Osteoblast (primary cell): ENCODE measurements at regions not wholly inside any gene's neighbourhood (a gene's known extent, or its start where the extent isn't known, plus 50 kb on each side); places are given as distances from the start of the nearest gene placed in this dataset.

Experiments
- DNase-seq: peaks from one replicate; pipeline ENCODE4 v3.0.0; 2011; ENCODE audit warnings: low spot score, mixed read lengths; ENCODE audit not compliant: insufficient read length; ENCODE audit errors: missing footprints
- H2AFZ ChIP-seq: 2 replicates; pipeline ENCODE4 v1.6.0; 2011; ENCODE audit warnings: mild to moderate bottlenecking, low read length
- H3K27ac ChIP-seq: 2 replicates; pipeline ENCODE4 v1.5.1; 2011; ENCODE audit warnings: mild to moderate bottlenecking, low read depth, low read length, moderate library complexity
- H3K27me3 ChIP-seq: 2 replicates; pipeline ENCODE4 v1.6.0; 2012; ENCODE audit warnings: mild to moderate bottlenecking, control low read depth, inconsistent platforms, low read length, moderate library complexity; ENCODE audit not compliant: insufficient read depth
- H3K36me3 ChIP-seq: 2 replicates; pipeline ENCODE4 v1.5.1; 2011; ENCODE audit warnings: mild to moderate bottlenecking, low read length, control low read depth, moderate library complexity; ENCODE audit not compliant: insufficient read depth
- H3K4me1 ChIP-seq: 2 replicates; pipeline ENCODE4 v1.5.1; 2011; ENCODE audit warnings: mild to moderate bottlenecking, low read length, control low read depth, moderate library complexity; ENCODE audit not compliant: insufficient read depth
- H3K4me2 ChIP-seq: 2 replicates; pipeline ENCODE4 v1.6.0; 2011; ENCODE audit warnings: mild to moderate bottlenecking, low read length; ENCODE audit not compliant: insufficient read depth
- H3K4me3 ChIP-seq: fragments of 200-600 bp; sonication (generic); 3 replicates; pipeline ENCODE4 v1.5.1; 2012; ENCODE audit warnings: mild to moderate bottlenecking, low read length, inconsistent platforms; ENCODE audit not compliant: insufficient read depth
- H3K79me2 ChIP-seq: 2 replicates; pipeline ENCODE4 v1.6.0; 2012; ENCODE audit warnings: mild to moderate bottlenecking, low read length, control low read depth, inconsistent platforms; ENCODE audit not compliant: insufficient read depth
- H3K9me3 ChIP-seq: 2 replicates; pipeline ENCODE4 v1.5.1; 2011; ENCODE audit warnings: low read depth, low read length, control low read depth
- H4K20me1 ChIP-seq: 2 replicates; pipeline ENCODE4 v1.6.0; 2012; ENCODE audit warnings: mild to moderate bottlenecking, low read length, control low read depth; ENCODE audit not compliant: insufficient read depth
- TF ChIP-seq, protein P1 (sequence below): IDR thresholded peaks from 2 replicates; pipeline ENCODE4 v1.5.1; 2011; ENCODE audit warnings: mild to moderate bottlenecking, low read depth, low read length, moderate library complexity; ENCODE audit errors: extremely low read depth

DNA sequence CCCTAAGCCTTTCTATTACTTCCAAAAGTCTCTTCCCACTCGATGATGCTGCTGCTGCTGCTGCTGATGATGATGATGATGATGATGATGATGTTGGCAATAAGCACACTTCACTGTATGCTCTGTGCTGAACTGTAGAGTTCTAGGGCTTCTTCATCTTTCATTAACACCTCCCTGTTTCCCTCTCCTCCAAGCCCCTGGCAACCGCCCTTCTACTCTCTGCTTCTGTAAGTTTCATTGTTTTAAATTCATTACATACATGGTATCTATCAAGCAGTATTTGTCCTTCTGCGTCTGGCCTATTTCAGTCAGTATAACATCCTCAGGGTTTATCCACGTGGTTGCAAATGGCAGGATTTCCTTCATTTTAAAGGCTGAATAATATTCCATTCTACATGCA, 100.2 kb downstream of the THBS2 start:
- TF ChIP-seq, protein P1, sequence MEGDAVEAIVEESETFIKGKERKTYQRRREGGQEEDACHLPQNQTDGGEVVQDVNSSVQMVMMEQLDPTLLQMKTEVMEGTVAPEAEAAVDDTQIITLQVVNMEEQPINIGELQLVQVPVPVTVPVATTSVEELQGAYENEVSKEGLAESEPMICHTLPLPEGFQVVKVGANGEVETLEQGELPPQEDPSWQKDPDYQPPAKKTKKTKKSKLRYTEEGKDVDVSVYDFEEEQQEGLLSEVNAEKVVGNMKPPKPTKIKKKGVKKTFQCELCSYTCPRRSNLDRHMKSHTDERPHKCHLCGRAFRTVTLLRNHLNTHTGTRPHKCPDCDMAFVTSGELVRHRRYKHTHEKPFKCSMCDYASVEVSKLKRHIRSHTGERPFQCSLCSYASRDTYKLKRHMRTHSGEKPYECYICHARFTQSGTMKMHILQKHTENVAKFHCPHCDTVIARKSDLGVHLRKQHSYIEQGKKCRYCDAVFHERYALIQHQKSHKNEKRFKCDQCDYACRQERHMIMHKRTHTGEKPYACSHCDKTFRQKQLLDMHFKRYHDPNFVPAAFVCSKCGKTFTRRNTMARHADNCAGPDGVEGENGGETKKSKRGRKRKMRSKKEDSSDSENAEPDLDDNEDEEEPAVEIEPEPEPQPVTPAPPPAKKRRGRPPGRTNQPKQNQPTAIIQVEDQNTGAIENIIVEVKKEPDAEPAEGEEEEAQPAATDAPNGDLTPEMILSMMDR = no peak
- no peak for DNase-seq
- H2AFZ ChIP-seq = no peak overlapping the region

DNA sequence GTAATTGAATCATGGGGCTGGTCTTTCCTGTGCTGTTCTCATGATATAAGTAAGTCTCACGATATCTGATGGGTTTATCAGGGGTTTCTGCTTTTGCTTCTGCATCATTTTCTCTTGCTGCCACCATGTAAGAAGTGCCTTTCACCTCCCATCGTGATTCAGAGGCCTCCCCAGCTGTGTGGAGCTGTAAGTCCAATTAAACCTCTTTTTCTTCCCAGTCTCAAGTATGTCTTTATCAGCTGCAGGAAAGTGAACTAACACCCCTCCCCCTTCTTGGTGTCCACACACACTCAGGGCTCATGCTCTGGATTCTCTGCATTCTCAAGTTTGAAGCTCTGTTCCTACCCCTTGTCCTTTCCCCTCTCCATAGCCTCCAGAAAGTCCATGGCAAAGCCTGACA, 107.1 kb downstream of the THBS2 start:
- Histone ChIP-seq H2AFZ (peak overlapping the region; percentile 68), H3K4me3 (no peak overlapping the region), H3K79me2 (no peaks in the 10 kb centered on the region), H3K4me1 (peaks cover 22% of the 10 kb centered on the region), H3K36me3 (no peaks in the 10 kb centered on the region), H4K20me1 (no peaks in the 10 kb centered on the region), H3K9me3 (peaks cover 2% of the 10 kb centered on the region), H3K27me3 (no peaks in the 10 kb centered on the region), H3K27ac (no peak overlapping the region), H3K4me2 (no peak overlapping the region)
- TF ChIP-seq, protein P1 = no peak
- DNase-seq = no peak

More for the DNA sequence above, 100.2 kb downstream of the THBS2 start:
- Histone ChIP-seq H3K79me2 (no peaks in the 10 kb centered on the region), H4K20me1 (no peaks in the 10 kb centered on the region), H3K4me2 (no peak overlapping the region), H3K27me3 (no peaks in the 10 kb centered on the region), H3K4me3 (no peak overlapping the region), H3K27ac (no peak overlapping the region), H3K4me1 (peaks cover 12% of the 10 kb centered on the region), H3K9me3 (peaks cover 2% of the 10 kb centered on the region), H3K36me3 (no peaks in the 10 kb centered on the region)

DNA sequence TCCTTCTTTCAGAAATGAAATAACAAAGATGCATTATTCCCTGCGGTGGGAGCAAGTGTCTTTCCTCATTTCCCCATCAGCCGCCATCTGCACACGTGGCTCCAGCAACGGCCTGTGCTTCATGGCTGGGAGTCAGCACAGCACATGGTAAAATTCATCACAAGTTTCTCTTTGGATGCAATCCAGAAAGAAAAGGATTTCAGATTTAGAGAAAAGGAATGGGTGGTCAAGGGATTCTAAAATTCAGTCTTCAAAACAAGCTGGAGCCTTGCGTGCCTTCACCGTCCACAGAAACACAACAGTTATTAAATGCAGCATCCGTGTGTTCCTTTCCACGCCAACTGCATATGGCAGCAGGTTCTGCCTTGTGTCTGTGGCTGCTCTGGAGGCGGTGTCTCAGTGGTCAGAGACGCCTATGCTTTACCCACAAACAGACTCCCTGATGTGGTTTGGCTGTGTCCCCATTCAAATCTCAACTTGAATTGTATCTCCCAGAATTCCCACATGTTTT, 107.6 kb downstream of the THBS2 start:
- TF ChIP-seq, protein P1 = no peak
- no peaks in the 10 kb centered on the region for H3K27me3 ChIP-seq
- H4K20me1 ChIP-seq = no peaks in the 10 kb centered on the region
- H3K79me2 ChIP-seq = no peaks in the 10 kb centered on the region
- H3K4me3 ChIP-seq = no peak overlapping the region
- peak overlapping the region; percentile 80 for H2AFZ ChIP-seq
- no peak overlapping the region for H3K4me2 ChIP-seq
- H3K4me1 ChIP-seq = peaks cover 22% of the 10 kb centered on the region
- DNase-seq = peak; percentile 31
- H3K9me3 ChIP-seq = peaks cover 2% of the 10 kb centered on the region
- H3K36me3 ChIP-seq = no peaks in the 10 kb centered on the region
- peak overlapping the region; percentile 31 for H3K27ac ChIP-seq

DNA sequence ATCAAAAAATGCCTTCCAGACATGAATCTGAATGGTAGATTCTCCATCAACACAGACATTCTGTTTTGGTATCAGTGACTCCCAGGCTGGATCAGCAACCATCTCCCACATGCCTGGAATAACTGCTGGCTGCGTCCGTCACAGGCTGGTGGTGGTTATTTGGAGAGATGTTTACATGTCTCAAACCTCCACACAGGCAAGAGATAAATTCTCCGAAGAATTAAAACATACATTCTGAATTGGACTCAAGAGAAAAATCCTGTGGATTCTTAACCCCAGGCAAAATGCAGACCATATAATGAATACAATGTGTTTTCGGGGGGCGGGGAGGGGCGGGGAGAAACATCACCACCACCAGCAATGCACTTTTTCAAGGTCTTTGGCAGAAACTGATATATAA, 108.2 kb downstream of the THBS2 start:
- DNase-seq = no peak
- Histone ChIP-seq H3K79me2 (no peaks in the 10 kb centered on the region), H3K4me2 (no peak overlapping the region), H2AFZ (peak overlapping the region; percentile 28), H3K36me3 (no peaks in the 10 kb centered on the region), H4K20me1 (no peaks in the 10 kb centered on the region), H3K27ac (peak overlapping the region; percentile 31), H3K4me1 (peaks cover 22% of the 10 kb centered on the region), H3K27me3 (no peaks in the 10 kb centered on the region), H3K4me3 (no peak overlapping the region), H3K9me3 (peaks cover 2% of the 10 kb centered on the region)
- TF ChIP-seq, protein P1 = no peak
